ENCODE measurements at regions not wholly inside any gene's neighbourhood (a gene's known extent, or its start where the extent isn't known, plus 50 kb on each side); places are given as distances from the start of the nearest gene placed in this dataset.

GRCh38 chr12:25052914-25053211 lies 104.0 kb upstream of the BCAT1 start (continued):
- no peak for TF ChIP-seq GABPA (IDR thresholded peaks at IDR 0.05; ENCODE audit: borderline replicate concordance, insufficient read depth, low read length)
- no peak for TF ChIP-seq RBBP5 (IDR thresholded peaks at IDR 0.05; ENCODE audit: borderline replicate concordance, low read depth, low read length)
